Nucleus accumbens (tissue), 56 donors: ENCODE measurements at regions not wholly inside any gene's neighbourhood (a gene's known extent, or its start where the extent isn't known, plus 50 kb on each side); places are given as distances from the start of the nearest gene placed in this dataset.
"Not testable (repeated sequence)": the region's sequence is repeated elsewhere in the genome, so short reads cannot be mapped to it uniquely, and the experiment has no call there.

Experiments
- DNase-seq, 56 donors: peaks; one replicate each; lab custom pipeline; 2025; lab: John Stamatoyannopoulos, UW

DNA sequence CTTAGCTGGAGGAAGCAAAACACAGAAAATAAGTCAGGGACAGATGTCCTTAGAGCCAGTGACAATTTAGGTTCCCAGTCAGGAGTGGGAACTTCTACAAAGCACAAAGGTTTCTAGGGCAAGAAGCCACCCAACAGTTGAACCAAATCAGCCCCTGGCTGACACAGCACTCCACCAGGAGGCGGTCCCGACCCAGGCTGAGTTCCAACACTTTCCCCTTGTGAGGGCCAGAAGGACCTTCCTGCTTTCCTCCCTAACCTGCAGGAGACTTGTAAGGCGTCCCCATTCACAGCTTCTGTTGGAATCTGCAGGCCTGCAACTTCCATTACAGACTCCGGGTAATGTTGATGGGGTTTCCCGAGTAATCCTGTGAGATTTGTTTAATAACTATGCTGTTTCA, 416.4 kb upstream of the IRX1 start:
- no peak for DNase-seq

- no peak for DNase-seq
Measured at GRCh38 chr5:3177338-3177737, 418.3 kb upstream of the IRX1 start.

- no peak for DNase-seq
Measured at GRCh38 chr5:3175416-3175815, 420.2 kb upstream of the IRX1 start.

- no peak for DNase-seq
Measured at GRCh38 chr5:3167473-3167872, 416.0 kb upstream of the IRX2 start.

DNA sequence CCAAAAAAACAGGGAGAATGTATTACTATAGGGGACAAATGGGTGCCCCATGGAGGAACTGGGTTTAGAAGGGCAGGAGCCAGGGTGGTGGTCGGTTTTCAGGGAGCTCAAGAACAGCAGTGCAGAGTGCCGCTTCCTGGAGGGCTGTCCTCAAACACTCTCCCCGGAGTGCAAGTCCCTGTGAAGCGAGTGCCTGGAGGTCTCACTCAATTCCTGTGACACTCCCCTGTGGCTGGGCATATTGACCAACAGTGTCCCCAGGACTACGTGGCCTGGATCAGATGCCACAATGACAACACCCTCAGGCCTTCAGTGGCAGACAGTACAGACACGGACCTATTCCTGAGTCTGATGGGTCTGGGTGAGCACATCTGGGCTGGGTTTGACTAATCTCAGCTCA, 412.1 kb upstream of the IRX2 start:
- no peak for DNase-seq

GRCh38 chr5:3161672-3162071, 410.2 kb upstream of the IRX2 start:
- no peak for DNase-seq

DNA sequence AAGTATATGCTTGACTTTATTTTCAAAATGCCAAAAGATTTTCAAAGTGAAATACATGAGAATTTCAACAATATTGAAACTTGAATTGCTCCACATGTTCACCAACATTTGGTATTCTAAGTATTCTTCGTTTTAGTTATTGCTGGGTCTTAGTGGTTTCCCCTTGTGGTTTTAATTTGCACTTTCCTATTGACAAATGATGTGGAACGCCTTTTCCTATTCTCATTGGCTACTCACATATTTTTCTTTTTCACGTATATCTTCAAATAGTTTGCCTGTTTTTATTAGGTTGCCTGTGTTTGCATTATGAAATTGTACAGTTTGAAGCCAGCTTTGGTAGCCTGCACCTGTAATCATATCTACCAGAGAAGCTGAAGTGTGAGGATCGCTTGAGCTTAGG, 405.7 kb upstream of the IRX2 start:
- DNase-seq, result no peak

GRCh38 chr5:3155717-3156116, 404.2 kb upstream of the IRX2 start:
- DNase-seq, result no peak

DNA sequence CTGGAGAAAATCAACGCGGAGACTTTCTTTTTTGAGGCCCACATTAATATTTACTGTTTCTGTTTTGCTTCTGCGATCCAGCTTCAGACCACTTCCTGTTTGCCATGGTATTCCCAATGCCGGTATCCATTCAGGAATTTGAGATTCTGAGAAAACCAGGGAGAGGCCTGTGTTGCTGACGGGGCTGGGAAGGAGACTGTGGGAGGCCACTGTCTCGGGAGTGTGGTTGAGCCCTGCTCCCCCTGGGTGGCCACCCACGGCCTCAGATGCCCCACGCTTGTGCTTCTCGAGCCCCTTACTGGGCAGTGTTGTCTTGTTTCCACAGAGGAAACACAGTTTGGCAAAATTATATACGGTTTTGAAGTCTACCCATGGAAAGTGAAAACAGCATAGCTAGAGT, 403.6 kb upstream of the IRX2 start:
- DNase-seq, result no peak

GRCh38 chr5:3153906-3154305, 402.4 kb upstream of the IRX2 start:
- DNase-seq, result no peak

DNA sequence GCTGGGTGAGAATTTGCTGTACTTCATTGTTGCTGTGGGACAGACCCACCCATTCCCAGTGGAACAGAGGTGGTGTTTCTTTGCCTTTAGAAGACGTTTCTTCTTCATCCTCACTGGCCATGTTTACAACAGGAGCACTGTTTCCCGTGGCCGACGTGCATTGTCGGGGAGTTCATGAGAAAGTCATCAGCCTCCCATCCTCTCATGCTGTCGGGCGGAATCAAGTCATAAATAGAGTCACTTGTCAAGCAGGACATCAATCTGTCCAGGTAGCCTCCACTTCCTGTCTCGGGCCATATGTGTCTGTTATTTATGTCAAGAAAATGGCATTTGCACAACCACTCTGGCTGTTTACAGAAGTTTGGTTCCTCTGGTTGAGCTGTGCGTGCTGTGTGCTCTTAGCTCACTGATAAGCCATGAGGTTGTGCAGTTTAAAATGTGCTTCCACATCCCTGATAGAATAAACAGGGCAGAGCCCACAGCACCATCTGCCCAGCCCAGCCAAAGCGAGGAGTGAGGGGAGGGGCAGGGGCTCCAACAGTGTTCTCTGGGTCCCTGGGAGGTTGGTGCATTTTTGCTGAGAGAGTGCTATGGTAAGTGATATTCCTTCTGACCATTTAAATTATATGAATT, 401.9 kb upstream of the IRX2 start:
- no peak for DNase-seq

DNA sequence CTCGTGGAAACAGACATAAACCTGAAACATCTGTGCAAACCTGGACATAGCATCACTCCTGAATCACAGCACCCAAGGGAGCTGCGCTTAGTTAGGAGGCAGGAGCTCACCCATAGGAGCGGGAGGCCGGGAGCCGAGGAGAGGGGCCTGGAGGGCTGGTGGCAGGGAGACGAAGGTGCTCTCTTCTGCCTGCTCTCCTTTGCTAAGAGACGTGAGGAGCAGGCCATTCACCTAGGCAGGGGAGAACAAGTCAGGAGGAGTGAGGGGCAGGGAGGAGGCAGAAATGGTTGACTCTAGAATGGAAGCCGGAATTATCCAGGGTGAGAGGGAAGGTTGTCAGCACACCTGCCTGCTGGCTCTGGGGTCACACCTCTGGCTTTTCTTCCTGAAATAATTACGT, 398.4 kb upstream of the IRX2 start:
- DNase-seq, result no peak

- DNase-seq, result not testable (repeated sequence)
Measured at GRCh38 chr5:3147405-3147804, 395.9 kb upstream of the IRX2 start.

GRCh38 chr5:3145641-3146040, 394.2 kb upstream of the IRX2 start:
- DNase-seq, result no peak

GRCh38 chr5:3143382-3143781, 391.9 kb upstream of the IRX2 start:
- DNase-seq, result no peak

GRCh38 chr5:3142261-3143027, 391.0 kb upstream of the IRX2 start:
- DNase-seq, result no peak

DNA sequence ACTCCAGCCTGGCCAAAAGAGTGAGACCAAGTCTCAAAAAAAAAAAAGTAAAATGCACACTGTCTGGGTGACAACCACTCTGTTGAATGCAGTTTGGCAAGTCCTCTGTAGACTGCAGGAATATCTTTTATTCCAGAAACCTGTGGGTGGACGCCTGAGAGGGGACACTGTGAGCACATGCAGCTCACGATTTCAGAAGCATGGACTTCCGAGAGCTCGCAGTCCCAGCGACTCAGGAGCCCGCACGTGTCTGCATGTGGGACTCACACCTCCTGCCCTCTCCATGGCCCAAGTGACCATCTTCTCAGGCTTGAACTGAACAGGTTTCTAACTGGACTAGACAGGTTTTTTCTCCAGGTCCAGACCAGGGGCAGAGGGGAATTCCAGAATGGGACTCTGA, 388.6 kb upstream of the IRX2 start:
- no peak for DNase-seq

DNA sequence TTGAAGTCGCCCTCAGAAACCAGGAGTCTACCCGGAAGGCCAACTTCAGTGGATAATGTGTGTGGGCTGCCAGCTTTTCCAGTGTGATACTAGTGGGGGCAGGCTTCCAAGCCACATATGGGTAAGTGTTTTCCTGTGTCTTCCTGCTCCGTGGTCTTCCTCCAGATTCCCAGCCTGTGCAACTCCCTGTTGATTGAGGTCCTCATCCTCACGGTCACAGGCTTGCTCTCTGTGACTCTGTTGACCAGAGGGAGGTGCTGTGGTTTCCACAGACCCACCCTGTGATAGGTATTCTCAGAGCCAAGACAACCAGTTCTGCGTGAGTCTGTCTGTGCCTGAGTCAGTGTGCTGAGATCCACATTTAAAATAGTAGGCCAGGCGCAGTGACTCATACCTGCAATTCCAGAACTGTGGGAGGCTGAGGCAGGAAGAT, 388.0 kb upstream of the IRX2 start:
- peak in 19 of 56 donors; percentile 6 to 63 (median 27) for DNase-seq

GRCh38 chr5:3131161-3131560, 379.7 kb upstream of the IRX2 start:
- DNase-seq, result no peak

DNA sequence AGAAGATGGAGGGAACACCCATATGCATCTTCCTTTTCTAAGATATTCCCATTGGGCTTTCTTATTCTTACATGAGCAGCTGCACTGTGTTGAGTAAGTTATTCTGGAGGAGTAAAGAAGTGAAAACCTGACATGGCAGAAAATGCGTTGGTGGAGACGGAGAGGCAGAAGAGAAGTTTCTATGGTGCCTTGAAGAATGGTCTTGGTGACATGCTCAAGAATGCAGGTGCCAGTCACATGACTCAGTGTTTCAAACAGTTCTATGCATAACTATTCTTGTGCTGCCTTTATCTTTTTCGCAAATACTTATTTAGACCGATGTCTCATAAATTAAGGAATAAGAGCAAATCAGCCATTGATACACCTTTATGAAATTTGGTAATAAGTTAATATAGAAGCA, 377.8 kb upstream of the IRX2 start:
- DNase-seq, result no peak

- no peak for DNase-seq
Measured at GRCh38 chr5:3127423-3127911, 376.0 kb upstream of the IRX2 start.

DNA sequence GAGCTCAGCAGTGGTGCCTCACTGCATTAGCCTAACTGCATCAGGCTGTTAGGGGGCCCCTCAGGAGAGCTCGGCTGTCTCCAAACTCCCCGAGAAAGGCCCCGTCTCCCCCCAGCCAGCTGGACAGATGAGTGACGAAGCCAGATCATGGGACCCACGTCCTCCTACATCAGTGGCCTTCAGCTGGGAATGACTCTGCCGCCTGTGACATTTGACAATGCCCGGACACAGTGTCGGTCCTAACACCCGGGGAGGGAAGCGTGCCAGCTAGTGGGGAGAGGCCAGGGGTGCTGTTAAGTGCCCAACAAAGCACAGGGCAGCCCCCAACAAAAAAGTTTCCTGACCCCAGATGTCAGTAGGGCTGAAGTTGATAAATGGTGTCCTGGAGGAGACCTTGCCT, 375.2 kb upstream of the IRX2 start:
- DNase-seq, result no peak
